Activated T-cell treated with anti-CD3 and anti-CD28 coated beads for 48 hours (primary cell): ENCODE measurements at regions not wholly inside any gene's neighbourhood (a gene's known extent, or its start where the extent isn't known, plus 50 kb on each side); places are given as distances from the start of the nearest gene placed in this dataset.
"Not testable (repeated sequence)": the region's sequence is repeated elsewhere in the genome, so short reads cannot be mapped to it uniquely, and the experiment has no call there.

Source experiments
- DNase-seq: peaks from one replicate; pipeline ENCODE4 v3.0.0-alpha.2; 2020; ENCODE audit warnings: low read depth

DNA sequence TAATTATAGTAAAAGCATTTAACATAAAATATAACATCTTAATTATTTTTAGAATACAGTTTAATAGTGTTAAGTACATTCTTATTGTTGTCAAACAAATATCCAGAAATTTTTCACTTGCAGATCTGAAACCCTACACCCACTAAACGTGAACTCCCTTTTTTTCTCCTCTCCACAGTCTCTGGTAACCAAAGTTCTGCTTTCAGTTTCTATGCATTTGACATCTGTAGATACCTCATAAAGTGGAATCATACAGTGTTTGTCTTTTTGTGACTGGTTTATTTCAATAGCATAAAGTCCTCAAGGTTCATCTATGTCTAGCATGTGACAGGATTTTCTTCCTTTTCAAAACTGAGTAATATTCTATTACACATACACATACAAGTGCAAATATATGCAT is 286.3 kb downstream of the BTBD3 start:
- no peak for DNase-seq

DNA sequence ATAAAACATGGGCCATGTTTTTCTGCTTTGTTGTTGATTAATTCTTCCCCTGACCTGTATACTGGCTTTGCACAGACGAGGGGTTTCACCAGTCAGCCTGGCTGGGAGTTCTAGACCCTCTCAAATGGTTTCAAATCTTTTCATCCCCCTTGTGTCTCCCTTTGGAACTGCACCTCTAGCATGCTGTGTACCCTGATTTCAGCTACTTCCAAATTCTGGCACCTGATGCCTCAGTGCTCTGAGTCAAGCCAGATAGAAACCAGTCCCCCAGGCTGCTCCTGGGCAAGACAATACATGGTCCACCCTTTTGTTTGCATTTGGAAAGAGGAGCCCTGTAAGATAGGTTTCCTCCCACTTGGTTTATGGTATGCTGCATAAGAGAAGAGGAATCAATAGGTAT is 290.2 kb downstream of the BTBD3 start:
- no peak for DNase-seq

DNA sequence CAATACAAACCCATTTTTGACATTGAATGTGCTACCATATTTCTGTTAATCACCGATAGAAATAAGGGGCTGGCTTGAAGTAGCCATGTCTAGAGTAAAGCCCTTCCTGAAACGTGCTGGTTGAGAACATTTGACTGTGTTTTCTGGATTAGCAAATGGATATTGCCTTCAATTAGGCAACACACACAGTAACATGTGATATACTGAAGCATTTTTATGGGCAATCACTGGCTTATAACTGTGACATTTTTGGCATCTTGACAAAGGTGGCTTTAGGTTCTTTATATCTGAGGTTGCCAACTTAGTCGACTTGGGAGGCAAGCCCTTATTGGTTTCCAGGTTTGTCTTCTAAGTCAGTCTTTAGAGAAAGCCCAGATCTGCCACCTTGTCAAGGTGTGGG is 292.9 kb downstream of the BTBD3 start:
- DNase-seq: no peak

DNA sequence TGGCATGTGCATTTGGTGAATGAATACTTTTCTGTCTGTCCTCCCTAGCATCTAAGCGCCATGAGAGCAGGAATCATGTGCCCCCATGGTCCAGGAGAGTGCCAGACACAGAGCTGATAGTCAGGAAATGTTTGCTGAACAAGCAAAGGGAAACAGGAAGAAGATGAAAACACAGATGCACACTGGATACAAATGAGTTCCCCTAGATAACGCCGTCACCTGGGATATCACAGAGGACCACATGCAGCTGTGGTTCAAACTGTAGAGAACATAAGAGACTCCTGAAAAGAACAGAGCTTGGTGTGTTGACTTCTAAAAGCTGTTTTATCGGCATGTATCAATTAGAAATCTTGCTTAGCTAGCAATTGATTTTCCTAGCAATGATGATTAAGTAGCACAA is 293.7 kb downstream of the BTBD3 start:
- DNase-seq: no peak

DNA sequence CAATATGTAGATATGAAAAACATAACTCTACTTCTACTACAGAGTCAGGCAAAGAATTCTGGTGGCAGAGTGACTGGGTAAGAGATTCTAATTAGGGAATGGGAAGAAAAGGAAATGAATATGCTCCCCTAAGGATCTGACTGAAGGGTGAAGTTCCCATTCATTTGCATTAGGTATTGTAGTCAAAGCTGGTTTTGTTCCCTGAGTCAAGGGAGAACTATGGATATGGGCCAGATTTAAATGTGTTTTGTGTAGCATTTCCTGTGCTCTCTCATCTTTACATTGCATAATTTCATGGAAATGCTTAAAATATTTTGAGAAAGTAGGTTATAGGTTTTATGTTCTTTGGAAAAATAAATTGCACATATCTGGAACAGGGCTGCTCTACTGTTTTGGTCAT is 299.7 kb downstream of the BTBD3 start:
- DNase-seq: no peak

DNA sequence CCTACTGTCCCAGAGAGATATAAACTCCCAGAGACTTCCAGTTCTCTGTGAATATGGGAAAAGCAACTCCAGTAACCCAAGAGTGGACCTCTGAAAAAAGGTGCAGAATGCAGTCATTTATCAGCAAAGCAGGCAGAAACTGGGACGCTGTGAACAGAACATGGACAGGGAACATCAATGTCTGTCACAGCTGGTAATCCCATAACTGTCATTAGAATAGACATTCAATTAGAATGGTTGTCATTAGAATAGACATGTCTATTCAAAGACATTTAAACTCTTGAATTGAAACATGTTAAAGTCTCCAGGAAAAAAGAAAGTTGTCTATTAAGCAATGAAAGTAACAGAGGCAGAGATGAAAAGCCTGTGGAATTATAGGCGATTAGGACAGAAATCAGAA is 302.1 kb downstream of the BTBD3 start:
- no peak for DNase-seq

DNA sequence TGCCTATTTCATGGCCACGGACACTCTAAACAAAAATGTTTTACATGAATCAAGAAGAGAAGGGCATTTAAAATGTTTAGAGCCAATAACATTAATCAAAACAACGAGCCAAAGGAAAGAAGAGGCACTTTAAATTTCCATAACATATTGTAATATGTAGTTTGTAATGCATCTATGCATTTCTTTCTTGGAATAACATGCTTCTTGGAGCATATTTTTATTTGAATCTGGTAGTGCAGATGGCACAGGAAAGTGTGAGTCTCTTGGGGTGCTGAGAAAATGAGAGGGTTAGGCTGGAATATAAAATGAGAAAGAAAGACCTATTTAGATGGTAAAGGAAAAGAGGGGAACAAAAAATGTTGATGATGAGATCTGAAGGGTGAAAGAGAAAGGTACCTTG is 305.4 kb downstream of the BTBD3 start:
- DNase-seq: no peak

DNA sequence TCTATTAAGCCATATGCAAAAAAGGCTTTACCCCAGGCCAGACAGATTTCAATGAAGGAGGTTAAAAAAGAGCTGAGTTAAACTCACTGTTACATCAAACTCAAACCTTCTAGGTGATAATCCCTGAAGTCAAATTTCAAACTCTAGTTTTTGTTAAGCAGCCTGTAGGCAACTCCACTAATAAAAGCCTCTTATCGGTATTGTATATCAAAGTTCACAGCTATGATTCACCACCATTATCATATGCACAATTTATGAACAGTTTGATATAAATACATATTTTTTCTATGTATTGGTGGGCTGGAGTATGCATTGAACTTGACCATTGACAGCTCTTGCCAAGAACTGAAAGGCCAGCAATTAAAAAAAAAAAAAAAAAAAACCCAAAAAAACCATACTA is 308.2 kb downstream of the BTBD3 start:
- no peak for DNase-seq

DNA sequence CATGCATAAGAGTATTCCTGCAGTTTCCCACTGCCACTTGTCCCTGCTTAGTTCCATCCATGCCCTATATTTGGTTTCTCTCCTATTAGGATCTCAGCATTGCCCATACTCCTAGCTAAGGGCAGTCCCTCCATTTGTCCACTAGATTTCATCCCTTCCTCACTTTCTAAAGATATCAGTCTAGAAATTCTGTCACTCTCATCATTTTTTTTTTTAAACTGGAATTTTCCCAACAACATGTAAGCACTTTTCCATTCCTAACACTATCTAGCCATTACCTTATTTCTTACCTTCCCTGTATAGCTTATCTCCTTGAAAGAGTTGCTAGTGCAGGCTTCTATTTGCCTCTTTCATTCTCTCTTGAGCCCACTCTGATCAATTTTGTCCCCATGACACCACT is 312.2 kb downstream of the BTBD3 start:
- DNase-seq: no peak

DNA sequence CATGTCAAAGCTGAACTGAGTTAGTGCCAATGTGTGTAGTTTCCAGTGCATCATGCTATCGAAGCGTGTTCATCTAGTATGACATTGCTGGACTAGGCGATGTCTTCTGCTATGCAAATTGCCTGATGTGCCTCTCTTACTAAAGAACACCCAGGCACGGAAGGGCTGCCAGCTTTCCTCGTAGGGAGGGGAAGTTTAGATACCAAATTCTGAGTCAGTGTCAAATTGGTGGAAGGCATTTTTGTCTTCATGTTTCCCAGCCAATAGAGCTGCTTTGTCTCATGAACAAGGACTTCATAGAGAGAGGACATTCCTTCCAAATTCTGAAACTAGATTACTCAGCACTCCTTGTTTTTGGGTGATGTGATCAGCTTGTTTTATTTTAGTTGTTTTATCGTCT is 320.1 kb downstream of the BTBD3 start:
- DNase-seq: no peak

DNA sequence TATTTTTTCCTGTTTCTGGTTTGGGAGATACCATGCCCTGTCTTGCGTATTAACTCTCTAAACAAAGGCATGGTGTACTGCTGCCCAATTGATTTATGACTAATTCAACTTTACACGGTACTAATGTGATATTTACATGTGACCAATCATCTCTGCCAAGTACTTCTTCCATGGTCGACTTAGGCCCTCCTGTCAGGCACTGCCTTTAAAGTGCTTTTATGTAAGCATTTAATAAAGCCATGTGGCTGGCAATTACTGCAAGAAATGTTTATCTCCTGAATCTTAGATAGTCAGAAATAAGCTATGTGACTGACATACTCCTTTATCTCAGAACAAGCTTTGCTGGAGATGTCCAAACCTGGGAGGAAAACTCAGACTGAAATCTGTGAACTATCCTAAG is 323.4 kb downstream of the BTBD3 start:
- DNase-seq: no peak

DNA sequence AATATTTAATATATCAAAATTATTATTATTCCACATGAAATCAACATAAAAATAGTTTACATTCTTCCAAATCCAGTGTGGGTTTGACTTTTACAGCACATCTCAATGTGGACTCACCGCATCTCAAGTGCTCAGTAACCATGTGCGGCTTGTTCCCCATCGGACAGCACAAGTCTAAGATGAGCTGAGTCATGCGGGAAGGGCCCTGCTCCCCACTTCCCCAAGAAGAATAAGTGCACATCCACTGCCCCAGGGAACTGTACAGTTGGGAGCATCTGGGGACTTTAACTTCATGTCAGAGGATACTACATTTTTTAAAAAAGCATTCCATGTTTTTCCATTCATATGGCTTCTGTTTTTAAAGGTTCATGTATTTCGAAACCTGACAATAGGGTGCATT is 325.6 kb downstream of the BTBD3 start:
- DNase-seq: no peak

DNA sequence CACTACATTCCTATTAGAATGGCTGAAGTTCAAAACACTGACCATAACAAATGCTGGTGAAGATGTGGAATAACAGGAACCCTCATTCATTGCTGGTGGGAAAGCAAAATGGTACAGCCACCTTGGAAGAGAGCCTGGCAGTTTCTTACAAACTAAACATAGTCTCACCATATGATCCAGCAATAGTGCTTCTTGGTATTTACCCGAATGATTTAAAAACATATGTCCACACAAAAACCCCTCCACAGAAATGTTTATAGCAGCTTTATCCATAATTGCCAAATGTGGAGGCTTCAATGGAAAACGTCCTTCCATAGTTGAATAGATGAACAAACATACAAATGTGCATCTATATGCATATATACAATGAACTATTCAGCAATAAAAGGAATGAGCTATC is 330.8 kb downstream of the BTBD3 start:
- no peak for DNase-seq

DNA sequence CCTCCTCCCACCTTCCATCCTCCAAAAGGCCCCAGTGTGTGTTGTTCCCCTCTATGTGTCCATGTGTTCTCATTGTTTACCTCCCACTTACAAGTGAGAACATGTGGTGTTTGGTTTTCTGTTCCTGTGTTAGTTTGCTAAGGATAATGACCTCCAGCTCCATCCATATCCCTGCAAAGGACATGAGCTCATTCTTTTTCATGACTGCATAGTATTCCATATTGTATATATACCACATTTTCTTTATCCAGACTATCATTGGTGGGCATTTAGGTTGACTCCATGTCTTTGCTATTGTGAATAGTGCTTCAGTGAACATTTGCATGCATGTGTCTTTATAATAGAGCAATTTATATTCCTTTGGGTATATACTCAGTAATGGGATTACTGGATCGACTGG is 333.0 kb downstream of the BTBD3 start:
- not testable (repeated sequence) for DNase-seq

DNA sequence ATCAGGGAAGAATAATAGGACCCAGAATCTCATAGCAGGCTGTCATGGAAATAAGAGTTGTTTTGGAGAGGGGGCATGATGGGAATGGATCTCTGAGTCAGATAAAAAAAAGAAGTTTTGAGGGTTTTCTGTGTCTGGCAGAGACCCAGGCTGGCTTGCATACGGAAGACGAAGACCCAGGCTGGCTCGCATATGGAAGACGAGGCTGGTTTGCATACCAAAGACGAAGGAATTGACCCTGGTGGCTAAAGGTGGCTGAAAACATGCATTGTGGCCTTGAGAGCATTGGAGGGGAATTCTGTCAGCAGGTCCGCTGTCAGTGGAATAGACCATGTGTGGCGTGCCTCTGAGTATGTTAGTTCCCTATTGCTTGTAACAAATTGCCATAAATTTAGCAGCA is 335.1 kb downstream of the BTBD3 start:
- no peak for DNase-seq

DNA sequence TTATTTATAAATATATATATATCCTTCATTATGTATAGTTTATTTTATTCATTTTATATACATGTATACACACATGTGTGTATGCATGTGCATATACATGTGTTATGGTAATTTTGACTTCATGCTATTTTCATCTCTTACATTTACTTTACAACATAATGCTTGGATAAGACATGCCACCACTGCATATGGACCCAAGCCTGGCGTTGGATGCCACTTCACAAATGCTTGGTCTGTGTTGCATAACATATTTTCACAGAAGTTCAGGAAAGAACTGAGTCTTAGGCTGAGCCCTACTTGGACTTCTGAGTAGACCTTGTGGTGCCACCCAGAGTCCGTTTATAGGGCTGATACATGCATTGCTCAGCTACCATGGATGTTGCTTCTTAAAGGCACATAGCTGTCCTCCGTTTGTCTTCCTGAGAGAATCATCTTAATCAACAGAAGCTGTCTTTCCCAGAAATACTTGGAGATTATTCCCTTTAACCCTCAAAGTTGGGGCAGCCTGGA is 337.8 kb downstream of the BTBD3 start:
- DNase-seq: no peak

DNA sequence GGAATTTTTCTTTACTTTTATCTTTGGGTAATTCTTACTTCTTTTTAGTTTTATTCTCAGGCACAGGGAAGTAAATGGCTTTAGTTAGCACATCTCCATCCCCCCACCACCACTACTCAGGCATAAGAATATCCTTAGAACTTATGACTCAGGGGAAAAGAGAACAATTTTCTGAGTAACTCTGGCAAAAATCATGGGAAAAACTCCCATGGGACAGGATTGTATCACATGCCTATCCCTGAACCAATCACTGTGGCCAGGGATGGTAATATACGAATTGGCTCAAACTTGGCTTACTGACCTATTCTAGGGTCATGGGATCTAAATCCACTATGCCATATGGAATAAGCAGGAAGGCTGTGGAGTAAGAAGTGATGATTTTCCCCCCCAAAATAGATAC is 339.1 kb downstream of the BTBD3 start:
- no peak for DNase-seq

DNA sequence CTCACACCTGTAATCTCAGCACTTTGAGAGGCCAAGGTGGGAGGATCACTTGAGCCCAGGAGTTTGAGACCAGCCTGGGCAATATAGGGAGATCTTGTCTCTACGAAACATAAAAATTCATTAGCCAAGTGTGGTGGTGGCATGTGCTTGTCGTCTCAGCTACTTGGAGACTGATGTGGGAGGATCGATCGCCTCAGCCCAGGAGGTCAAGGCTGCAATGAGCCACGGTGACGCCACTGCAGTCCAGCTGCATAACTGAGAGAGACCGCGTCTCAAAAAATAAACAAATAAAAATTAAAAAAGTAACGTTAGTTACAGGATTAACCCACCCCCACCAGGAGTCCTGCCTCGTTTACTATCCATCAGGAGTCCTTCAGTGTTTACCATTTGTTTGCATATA is 345.1 kb downstream of the BTBD3 start:
- DNase-seq: no peak

DNA sequence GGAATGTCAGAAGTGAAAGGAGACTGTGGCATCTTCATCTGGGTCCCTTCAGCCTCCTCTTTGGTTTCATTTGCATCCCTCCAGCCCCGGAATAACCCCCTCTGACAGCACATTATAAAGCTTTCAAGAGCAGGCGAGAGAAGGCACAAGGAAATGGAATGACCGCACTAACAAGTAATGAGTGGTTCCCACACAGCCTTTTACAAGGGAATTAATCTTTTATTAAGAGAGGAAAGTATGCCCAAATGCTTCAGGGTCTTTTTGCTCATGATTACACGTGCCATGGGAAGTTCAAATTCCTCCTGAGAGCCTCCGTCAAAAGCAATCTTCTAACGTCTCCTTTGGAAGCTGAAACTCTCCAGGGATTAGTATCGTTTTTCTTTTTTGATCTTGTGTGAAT is 347.0 kb downstream of the BTBD3 start:
- no peak for DNase-seq

DNA sequence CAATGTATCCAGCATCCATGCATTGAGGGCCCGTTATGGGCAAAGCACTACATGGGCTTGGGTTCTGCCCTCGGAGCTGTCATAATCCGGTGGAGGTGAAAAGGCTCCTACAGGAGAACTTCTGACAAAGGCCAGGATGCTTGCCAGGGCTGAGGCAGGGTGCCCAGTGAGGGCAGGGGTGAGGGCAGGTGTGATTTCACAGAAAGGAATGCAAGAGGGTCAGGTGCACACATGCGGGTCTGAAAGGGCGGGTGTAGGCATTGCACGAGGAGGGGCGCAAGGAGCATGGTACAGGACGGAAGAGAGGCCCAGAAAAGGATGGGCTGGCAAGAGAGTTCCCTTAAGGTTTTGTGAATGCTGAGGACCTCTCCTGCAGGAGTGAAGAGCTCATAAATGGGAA is 348.0 kb downstream of the BTBD3 start:
- no peak for DNase-seq

DNA sequence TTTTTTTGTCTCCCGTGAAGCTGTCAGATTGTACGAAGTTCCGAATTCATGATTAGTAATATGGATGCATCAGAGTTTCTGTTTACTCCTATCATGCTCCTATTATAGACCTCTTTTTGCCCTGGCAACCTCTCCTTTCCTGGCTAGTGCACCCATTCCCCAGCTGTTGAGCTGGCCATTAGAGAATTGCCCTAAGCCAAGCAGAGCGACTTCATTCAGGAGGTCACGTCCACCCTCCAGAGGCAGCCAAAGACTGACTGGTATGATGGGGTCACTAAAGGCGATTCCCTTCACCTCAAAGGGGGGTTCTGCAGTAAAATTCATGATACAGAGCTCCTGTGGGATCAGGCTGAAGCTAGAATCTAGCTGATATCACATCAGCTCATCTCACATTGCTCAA is 351.9 kb downstream of the BTBD3 start:
- DNase-seq: no peak

DNA sequence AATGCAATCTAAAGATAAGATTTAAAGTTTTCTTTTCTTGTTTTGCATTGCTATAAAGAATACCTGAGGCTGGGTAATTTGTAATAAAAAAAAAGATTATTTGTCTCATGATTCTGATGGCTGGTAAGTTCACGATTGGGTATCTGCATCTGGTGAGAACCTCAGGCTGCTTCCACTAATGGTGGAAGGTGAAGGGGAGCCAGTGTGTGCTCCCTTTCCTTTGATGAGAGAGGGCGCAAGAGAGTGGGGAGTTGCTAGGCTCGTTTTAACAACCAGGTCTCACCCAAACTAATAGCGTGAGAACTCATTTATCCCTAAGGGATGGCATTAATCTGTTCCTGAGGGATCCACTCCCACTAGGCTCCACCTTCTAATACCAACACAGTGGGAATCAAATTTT is 353.2 kb downstream of the BTBD3 start:
- no peak for DNase-seq

DNA sequence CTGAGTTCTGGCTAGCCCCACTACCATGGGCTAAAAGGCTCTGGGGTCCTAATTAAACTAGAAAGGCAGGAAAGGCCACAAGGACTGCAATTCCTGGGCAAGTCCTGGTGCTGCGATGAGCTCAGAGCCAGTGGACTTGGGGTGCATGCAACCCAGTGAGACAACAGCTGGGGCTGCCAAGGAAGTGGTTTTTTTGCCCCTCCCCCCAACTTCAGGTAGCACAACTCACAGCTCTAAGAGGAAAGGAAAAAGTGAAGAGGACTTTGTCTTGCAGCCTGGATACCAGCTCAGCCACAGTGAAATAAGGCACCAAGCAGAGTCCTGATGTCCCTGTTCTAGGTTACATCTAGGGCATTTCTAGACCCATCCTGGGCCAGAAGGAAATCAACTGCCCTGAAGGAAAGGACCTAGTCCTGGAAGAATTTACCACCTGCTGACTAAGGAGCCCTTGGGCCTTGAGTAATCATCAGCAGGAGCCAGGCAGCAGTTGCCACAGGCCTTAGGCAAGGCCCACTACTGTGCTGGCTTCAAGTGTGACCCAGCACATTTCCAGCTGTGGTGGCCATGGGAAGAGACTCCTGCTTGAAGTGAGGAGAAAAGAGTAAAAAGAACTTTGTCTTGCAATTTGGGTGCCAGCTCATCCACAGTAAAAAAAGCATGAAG is 358.4 kb downstream of the BTBD3 start:
- DNase-seq: no peak

DNA sequence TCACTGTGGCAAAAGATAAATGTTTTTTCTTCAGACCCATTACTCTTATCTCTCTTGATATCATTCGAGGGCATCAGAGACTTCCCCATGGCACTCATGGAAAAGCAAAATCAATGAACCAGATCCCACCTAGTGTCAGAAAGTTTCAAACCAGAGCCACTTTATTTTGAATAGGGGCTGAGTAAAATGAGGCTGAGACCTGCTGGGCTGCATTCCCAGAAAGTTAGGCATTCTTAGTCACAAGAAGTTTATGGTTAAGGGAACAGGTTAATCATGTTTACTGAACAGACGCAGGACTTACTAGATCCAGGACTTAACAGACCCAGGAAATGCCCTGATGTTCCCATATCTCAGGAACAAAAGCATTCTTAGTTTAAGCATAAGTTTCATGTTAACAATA is 369.9 kb downstream of the BTBD3 start:
- no peak for DNase-seq

DNA sequence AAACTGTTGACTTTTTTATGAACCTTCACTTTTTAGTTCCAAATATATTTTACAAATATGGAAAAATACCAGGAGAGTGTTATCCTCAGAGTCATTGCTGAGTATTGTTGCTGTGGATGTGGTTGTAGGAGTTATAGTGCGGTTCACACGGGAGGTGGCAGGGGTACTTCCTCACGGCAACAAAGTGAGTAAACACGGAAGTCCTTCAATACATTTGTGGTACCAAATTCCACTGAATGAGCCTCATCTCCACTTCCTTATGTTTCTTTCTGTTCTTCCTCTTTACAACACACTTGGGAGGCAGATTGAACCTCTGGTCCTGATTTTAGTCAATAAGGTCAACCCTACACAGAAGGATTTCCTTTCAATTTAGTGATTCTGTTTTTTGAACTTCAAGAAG is 371.8 kb downstream of the BTBD3 start:
- DNase-seq: no peak
